Activated CD8-positive, alpha-beta T cell treated with anti-CD3 and anti-CD28 coated beads, Interleukin-2, amount 10 ng/mL, durations not matched to agents 7 days and 5 days (primary cell): ENCODE measurements at regions not wholly inside any gene's neighbourhood (a gene's known extent, or its start where the extent isn't known, plus 50 kb on each side); places are given as distances from the start of the nearest gene placed in this dataset.
"Not testable (repeated sequence)": the region's sequence is repeated elsewhere in the genome, so short reads cannot be mapped to it uniquely, and the experiment has no call there.

Experiments used
- ATAC-seq: fragments of 150-1000 bp; cut with Tn5 transposase; one replicate; pipeline ENCODE4 v1.10.0; 2021; ENCODE audit warnings: moderate library complexity
- CTCF ChIA-PET: fragments of 350-600 bp; sonication (Branson Sonifier 250); formaldehyde crosslinking; loops from one replicate; lab custom pipeline; 2021; ENCODE audit warnings: antibody characterized with exemption; lab: Charles Lee
- POLR2A ChIA-PET: fragments of 350-600 bp; sonication (Branson Sonifier 250); formaldehyde crosslinking; loops from one replicate; lab custom pipeline; 2021; ENCODE audit warnings: antibody characterized with exemption; lab: Charles Lee
- DNase-seq: peaks from one replicate; pipeline ENCODE4 v3.0.0-alpha.2; 2020
- H3K27ac Mint-ChIP-seq: one replicate; pipeline ENCODE4 v1.8.0; 2021; ENCODE audit warnings: mild to moderate bottlenecking, mixed read lengths
- H3K27me3 Mint-ChIP-seq: one replicate; pipeline ENCODE4 v1.8.0; 2021; ENCODE audit warnings: low read depth, mixed read lengths
- H3K36me3 Mint-ChIP-seq: one replicate; pipeline ENCODE4 v1.8.0; 2021; ENCODE audit warnings: low read depth, mixed read lengths
- H3K4me1 Mint-ChIP-seq: one replicate; pipeline ENCODE4 v1.8.0; 2021; ENCODE audit warnings: low read depth, mixed read lengths
- H3K4me3 Mint-ChIP-seq: one replicate; pipeline ENCODE4 v1.8.0; 2021; ENCODE audit warnings: mild to moderate bottlenecking, mixed read lengths
- H3K9me3 Mint-ChIP-seq: one replicate; pipeline ENCODE4 v1.8.0; 2022; ENCODE audit warnings: mixed read lengths; ENCODE audit not compliant: insufficient read depth

GRCh38 chr14:22213120-22213519 is 375.9 kb downstream of the DAD1 start:
- no peaks in the 10 kb centered on the region for H3K27me3 Mint-ChIP-seq
- POLR2A ChIA-PET, result no interaction called here
- ATAC-seq (no peak), DNase-seq (no peak)
- no peaks in the 10 kb centered on the region for H3K36me3 Mint-ChIP-seq
- H3K4me3 Mint-ChIP-seq, result no peak overlapping the region
- H3K9me3 Mint-ChIP-seq, result no peaks in the 10 kb centered on the region
- H3K4me1 Mint-ChIP-seq, result no peaks in the 10 kb centered on the region
- no peak overlapping the region for H3K27ac Mint-ChIP-seq
- CTCF ChIA-PET, result no interaction called here

GRCh38 chr14:22210906-22211305 is 378.1 kb downstream of the DAD1 start:
- POLR2A ChIA-PET, result no interaction called here

GRCh38 chr14:22210026-22210425 is 379.0 kb downstream of the DAD1 start:
- H3K4me3 Mint-ChIP-seq, result no peak overlapping the region
- ChIA-PET POLR2A (no interaction called here), CTCF (interaction anchor here (0.6 kb wide), 1 partner anchor 9 kb away, joined by 3 read pairs; no protein-coding TSS in a partner anchor)
- no peaks in the 10 kb centered on the region for H3K27me3 Mint-ChIP-seq
- H3K36me3 Mint-ChIP-seq, result no peaks in the 10 kb centered on the region
- H3K4me1 Mint-ChIP-seq, result peaks cover 4% of the 10 kb centered on the region
- H3K27ac Mint-ChIP-seq, result no peak overlapping the region
- ATAC-seq (no peak), DNase-seq (no peak)
- H3K9me3 Mint-ChIP-seq, result no peaks in the 10 kb centered on the region

More at GRCh38 chr14:22210906-22211305, 378.1 kb downstream of the DAD1 start:
- no peaks in the 10 kb centered on the region for H3K27me3 Mint-ChIP-seq
- peaks cover 4% of the 10 kb centered on the region for H3K4me1 Mint-ChIP-seq
- H3K27ac Mint-ChIP-seq, result no peak overlapping the region
- CTCF ChIA-PET, result no interaction called here
- no peak for ATAC-seq
- no peaks in the 10 kb centered on the region for H3K36me3 Mint-ChIP-seq
- H3K9me3 Mint-ChIP-seq, result no peaks in the 10 kb centered on the region
- H3K4me3 Mint-ChIP-seq, result no peak overlapping the region
- DNase-seq, result no peak

GRCh38 chr14:22203036-22203435 is 386.0 kb downstream of the DAD1 start:
- Mint-ChIP-seq H3K36me3 (no peaks in the 10 kb centered on the region), H3K9me3 (no peaks in the 10 kb centered on the region), H3K27ac (peak overlapping the region; percentile 46), H3K4me3 (peak overlapping the region; percentile 73), H3K4me1 (peaks cover 28% of the 10 kb centered on the region), H3K27me3 (no peaks in the 10 kb centered on the region)
- ChIA-PET CTCF (interaction anchor here (1.0 to 2.6 kb wide), 5 partner anchors 15 to 367 kb away, joined by 3 to 9 read pairs (median 4); no protein-coding TSS in a partner anchor), POLR2A (interaction anchor here (0.8 to 1.0 kb wide), 4 partner anchors 33 to 353 kb away, joined by 3 read pairs; no protein-coding TSS in a partner anchor)
- ATAC-seq (no peak), DNase-seq (no peak)

- peak overlapping the region; percentile 73 for H3K4me3 Mint-ChIP-seq
- H3K36me3 Mint-ChIP-seq, result no peaks in the 10 kb centered on the region
- H3K27me3 Mint-ChIP-seq, result no peaks in the 10 kb centered on the region
- ATAC-seq, result peak; percentile 67
- ChIA-PET CTCF (interaction anchor here (0.8 to 2.6 kb wide), 7 partner anchors 18 to 368 kb away, joined by 3 to 11 read pairs (median 7); no protein-coding TSS in a partner anchor), POLR2A (interaction anchor here (0.6 to 1.0 kb wide), 6 partner anchors 25 to 353 kb away, joined by 3 read pairs; no protein-coding TSS in a partner anchor)
- H3K9me3 Mint-ChIP-seq, result no peaks in the 10 kb centered on the region
- peak; percentile 26 for DNase-seq
- peak overlapping the region; percentile 84 for H3K27ac Mint-ChIP-seq
- peaks cover 24% of the 10 kb centered on the region for H3K4me1 Mint-ChIP-seq
Observed at GRCh38 chr14:22202313-22202712, 386.7 kb downstream of the DAD1 start.

- POLR2A ChIA-PET, result no interaction called here
- H3K9me3 Mint-ChIP-seq, result no peaks in the 10 kb centered on the region
- H3K4me1 Mint-ChIP-seq, result peaks cover 24% of the 10 kb centered on the region
- no peaks in the 10 kb centered on the region for H3K36me3 Mint-ChIP-seq
- ATAC-seq (peak; percentile 67), DNase-seq (peak; percentile 21)
- H3K27ac Mint-ChIP-seq, result no peak overlapping the region
- CTCF ChIA-PET, result interaction anchor here (1.0 to 2.6 kb wide), 17 partner anchors 9 to 369 kb away, joined by 3 to 13 read pairs (median 7); no protein-coding TSS in a partner anchor
- no peak overlapping the region for H3K4me3 Mint-ChIP-seq
- H3K27me3 Mint-ChIP-seq, result no peaks in the 10 kb centered on the region
Observed at GRCh38 chr14:22200977-22201605, 387.9 kb downstream of the DAD1 start.

- POLR2A ChIA-PET, H3K27ac Mint-ChIP-seq, ATAC-seq, H3K27me3 Mint-ChIP-seq, H3K4me3 Mint-ChIP-seq, DNase-seq, H3K36me3 Mint-ChIP-seq, H3K9me3 Mint-ChIP-seq: not testable (repeated sequence)
- H3K4me1 Mint-ChIP-seq, result peaks cover 24% of the 10 kb centered on the region
- CTCF ChIA-PET, result interaction anchor here (1.5 to 2.0 kb wide), 4 partner anchors 20 to 37 kb away, joined by 7 to 13 read pairs (median 10); no protein-coding TSS in a partner anchor
Observed at GRCh38 chr14:22200131-22200530, 388.9 kb downstream of the DAD1 start.

GRCh38 chr14:22194664-22195063 is 394.4 kb downstream of the DAD1 start:
- Mint-ChIP-seq H3K4me3 (no peak overlapping the region), H3K4me1 (no peaks in the 10 kb centered on the region), H3K27me3 (no peaks in the 10 kb centered on the region), H3K36me3 (no peaks in the 10 kb centered on the region), H3K9me3 (no peaks in the 10 kb centered on the region), H3K27ac (no peak overlapping the region)
- CTCF ChIA-PET, result interaction anchor here (2.0 kb wide), 1 partner anchor 9 kb away, joined by 4 read pairs; no protein-coding TSS in a partner anchor
- ATAC-seq (no peak), DNase-seq (no peak)
- POLR2A ChIA-PET, result no interaction called here

- Mint-ChIP-seq H3K4me1 (no peaks in the 10 kb centered on the region), H3K4me3 (no peak overlapping the region), H3K36me3 (no peaks in the 10 kb centered on the region), H3K27me3 (no peaks in the 10 kb centered on the region), H3K27ac (no peak overlapping the region), H3K9me3 (no peaks in the 10 kb centered on the region)
- CTCF ChIA-PET, result no interaction called here
- ATAC-seq (no peak), DNase-seq (no peak)
- POLR2A ChIA-PET, result no interaction called here
Observed at GRCh38 chr14:22190411-22191191, 398.4 kb downstream of the DAD1 start.

- H3K4me1 Mint-ChIP-seq, result no peaks in the 10 kb centered on the region
- ATAC-seq (no peak), DNase-seq (no peak)
- no peaks in the 10 kb centered on the region for H3K36me3 Mint-ChIP-seq
- no peak overlapping the region for H3K4me3 Mint-ChIP-seq
- no peak overlapping the region for H3K27ac Mint-ChIP-seq
- H3K27me3 Mint-ChIP-seq, result no peaks in the 10 kb centered on the region
- ChIA-PET POLR2A (no interaction called here), CTCF (no interaction called here)
- H3K9me3 Mint-ChIP-seq, result no peaks in the 10 kb centered on the region
Observed at GRCh38 chr14:22189881-22190280, 399.1 kb downstream of the DAD1 start.

- Mint-ChIP-seq H3K36me3 (no peaks in the 10 kb centered on the region), H3K4me3 (no peak overlapping the region), H3K9me3 (no peaks in the 10 kb centered on the region), H3K27ac (no peak overlapping the region), H3K27me3 (no peaks in the 10 kb centered on the region), H3K4me1 (no peaks in the 10 kb centered on the region)
- ATAC-seq, result no peak
- CTCF ChIA-PET, result no interaction called here
- POLR2A ChIA-PET, result no interaction called here
- DNase-seq, result no peak
Observed at GRCh38 chr14:22188318-22188717, 400.7 kb downstream of the DAD1 start.

GRCh38 chr14:22185789-22186188 is 403.2 kb downstream of the DAD1 start:
- Mint-ChIP-seq H3K36me3 (no peaks in the 10 kb centered on the region), H3K4me1 (no peaks in the 10 kb centered on the region), H3K9me3 (no peaks in the 10 kb centered on the region), H3K27me3 (no peaks in the 10 kb centered on the region), H3K27ac (no peak overlapping the region), H3K4me3 (no peak overlapping the region)
- DNase-seq (no peak), ATAC-seq (no peak)
- ChIA-PET CTCF (interaction anchor here (1.1 kb wide), 1 partner anchor 10 kb away, joined by 4 read pairs; no protein-coding TSS in a partner anchor), POLR2A (no interaction called here)
